Fibroblast of lung (primary cell): ENCODE measurements at regions not wholly inside any gene's neighbourhood (a gene's known extent, or its start where the extent isn't known, plus 50 kb on each side); places are given as distances from the start of the nearest gene placed in this dataset.
"Not testable (repeated sequence)": the region's sequence is repeated elsewhere in the genome, so short reads cannot be mapped to it uniquely, and the experiment has no call there.

Source experiments
- DNase-seq, 2 donors: peaks; one replicate each; pipeline versions ENCODE4 v3.0.0 to v3.0.0-alpha.2; 2010; ENCODE audit warnings: low read depth in 2 of 2
- H2AFZ ChIP-seq: 2 replicates; pipeline ENCODE4 v1.5.1; 2012; ENCODE audit warnings: low read length, control low read depth, inconsistent platforms
- H3K27ac ChIP-seq: 2 replicates; pipeline ENCODE4 v1.5.1; 2011; ENCODE audit warnings: low read length, control low read depth; ENCODE audit not compliant: insufficient read depth
- H3K27me3 ChIP-seq: 2 replicates; pipeline ENCODE4 v1.5.1; 2011; ENCODE audit warnings: mild to moderate bottlenecking, low read length; ENCODE audit not compliant: control insufficient read depth, insufficient read depth
- H3K36me3 ChIP-seq: 2 replicates; pipeline ENCODE4 v1.5.1; 2011; ENCODE audit warnings: low read length; ENCODE audit not compliant: control insufficient read depth, insufficient read depth
- H3K4me1 ChIP-seq: 2 replicates; pipeline ENCODE4 v1.5.1; 2011; ENCODE audit warnings: low read length; ENCODE audit not compliant: control insufficient read depth, insufficient read depth; ENCODE audit errors: extremely low read depth
- H3K4me2 ChIP-seq: 2 replicates; pipeline ENCODE4 v1.5.1; 2011; ENCODE audit warnings: low read length, control low read depth; ENCODE audit not compliant: insufficient read depth; ENCODE audit errors: extremely low read depth
- H3K4me3 ChIP-seq, 4 experiments: fragments of 200-600 bp in 1 of 4; sonication (generic) in 1 of 4; replicated peaks in 1 of 4; 2 replicates each; pipeline ENCODE4 v1.5.1; 2011 to 2016; ENCODE audit warnings: low read length in 4 of 4, low read depth in 3 of 4, mild to moderate bottlenecking in 3 of 4, control low read depth in 2 of 4, inconsistent platforms in 1 of 4, mixed read lengths in 1 of 4; ENCODE audit not compliant: insufficient read depth in 1 of 4; ENCODE audit errors: control extremely low read depth in 1 of 4
- H3K79me2 ChIP-seq: 2 replicates; pipeline ENCODE4 v1.5.1; 2012; ENCODE audit warnings: mild to moderate bottlenecking, low read length, inconsistent platforms; ENCODE audit not compliant: control insufficient read depth, insufficient read depth
- H3K9ac ChIP-seq: 2 replicates; pipeline ENCODE4 v1.5.1; 2011; ENCODE audit warnings: mild to moderate bottlenecking, low read length, control low read depth; ENCODE audit not compliant: insufficient read depth
- H3K9me3 ChIP-seq: 2 replicates; pipeline ENCODE4 v1.5.1; 2012; ENCODE audit warnings: low read depth, low read length; ENCODE audit not compliant: control insufficient read depth, insufficient read depth
- H4K20me1 ChIP-seq: 2 replicates; pipeline ENCODE4 v1.5.1; 2011; ENCODE audit warnings: low read length; ENCODE audit not compliant: control insufficient read depth, insufficient read depth; ENCODE audit errors: extremely low read depth
- CTCF ChIP-seq, 2 donors: IDR thresholded peaks in 1 of 2; conservative IDR thresholded peaks in 1 of 2; 1 replicate in 1 of 2; 2 replicates in 1 of 2; pipeline ENCODE4 v1.5.1; 2011 to 2012; ENCODE audit warnings: low read length in 2 of 2, control low read depth in 1 of 2, inconsistent platforms in 1 of 2, low read depth in 1 of 2, mild to moderate bottlenecking in 1 of 2
- EZH2 ChIP-seq: IDR thresholded peaks from 2 replicates; pipeline ENCODE4 v1.5.1; 2012; ENCODE audit warnings: low read length, control low read depth, mild to moderate bottlenecking; ENCODE audit errors: missing control alignments

GRCh38 chr18:14189858-14190257 is 57.6 kb upstream of the ZNF519 start:
- Histone ChIP-seq H3K4me3 (no peak overlapping the region), H3K4me2 (no peak overlapping the region), H3K36me3 (no peaks in the 10 kb centered on the region), H3K27ac (no peak overlapping the region), H3K9ac (no peak overlapping the region), H2AFZ (no peak overlapping the region), H4K20me1 (no peaks in the 10 kb centered on the region), H3K4me1 (no peaks in the 10 kb centered on the region), H3K79me2 (no peaks in the 10 kb centered on the region), H3K27me3 (no peaks in the 10 kb centered on the region), H3K9me3 (no peaks in the 10 kb centered on the region)
- TF ChIP-seq EZH2 (no peak), CTCF (conservative IDR thresholded peaks at IDR 0.05 in 1 of 2, IDR thresholded peaks at IDR 0.05 in 1 of 2; ENCODE audit: low read depth in 1 of 2, low read length in 2 of 2) (no peak)
- DNase-seq = peak; percentile 27 to 39

- H4K20me1 ChIP-seq, H3K27ac ChIP-seq, H3K9ac ChIP-seq, H3K36me3 ChIP-seq, H3K9me3 ChIP-seq, H3K79me2 ChIP-seq, H3K4me2 ChIP-seq, H3K4me3 ChIP-seq, H2AFZ ChIP-seq, H3K27me3 ChIP-seq, H3K4me1 ChIP-seq: not testable (repeated sequence)
- DNase-seq = peak; percentile 22 to 63
Observed at GRCh38 chr18:14188751-14189406, 56.6 kb upstream of the ZNF519 start.
